ENCODE measurements at regions not wholly inside any gene's neighbourhood (a gene's known extent, or its start where the extent isn't known, plus 50 kb on each side); places are given as distances from the start of the nearest gene placed in this dataset.

- TF ChIP-seq, protein P1, sequence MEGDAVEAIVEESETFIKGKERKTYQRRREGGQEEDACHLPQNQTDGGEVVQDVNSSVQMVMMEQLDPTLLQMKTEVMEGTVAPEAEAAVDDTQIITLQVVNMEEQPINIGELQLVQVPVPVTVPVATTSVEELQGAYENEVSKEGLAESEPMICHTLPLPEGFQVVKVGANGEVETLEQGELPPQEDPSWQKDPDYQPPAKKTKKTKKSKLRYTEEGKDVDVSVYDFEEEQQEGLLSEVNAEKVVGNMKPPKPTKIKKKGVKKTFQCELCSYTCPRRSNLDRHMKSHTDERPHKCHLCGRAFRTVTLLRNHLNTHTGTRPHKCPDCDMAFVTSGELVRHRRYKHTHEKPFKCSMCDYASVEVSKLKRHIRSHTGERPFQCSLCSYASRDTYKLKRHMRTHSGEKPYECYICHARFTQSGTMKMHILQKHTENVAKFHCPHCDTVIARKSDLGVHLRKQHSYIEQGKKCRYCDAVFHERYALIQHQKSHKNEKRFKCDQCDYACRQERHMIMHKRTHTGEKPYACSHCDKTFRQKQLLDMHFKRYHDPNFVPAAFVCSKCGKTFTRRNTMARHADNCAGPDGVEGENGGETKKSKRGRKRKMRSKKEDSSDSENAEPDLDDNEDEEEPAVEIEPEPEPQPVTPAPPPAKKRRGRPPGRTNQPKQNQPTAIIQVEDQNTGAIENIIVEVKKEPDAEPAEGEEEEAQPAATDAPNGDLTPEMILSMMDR (IDR thresholded peaks at IDR 0.05; ENCODE audit: poor library complexity, severe bottlenecking) = no peak
- TF ChIP-seq POLR2AphosphoS5 (IDR thresholded peaks at IDR 0.05) (no peak), EZH2 (IDR thresholded peaks at IDR 0.05; ENCODE audit: borderline replicate concordance, insufficient read depth, low read length, poor library complexity, severe bottlenecking) (no peak)
- TF ChIP-seq, protein P2, sequence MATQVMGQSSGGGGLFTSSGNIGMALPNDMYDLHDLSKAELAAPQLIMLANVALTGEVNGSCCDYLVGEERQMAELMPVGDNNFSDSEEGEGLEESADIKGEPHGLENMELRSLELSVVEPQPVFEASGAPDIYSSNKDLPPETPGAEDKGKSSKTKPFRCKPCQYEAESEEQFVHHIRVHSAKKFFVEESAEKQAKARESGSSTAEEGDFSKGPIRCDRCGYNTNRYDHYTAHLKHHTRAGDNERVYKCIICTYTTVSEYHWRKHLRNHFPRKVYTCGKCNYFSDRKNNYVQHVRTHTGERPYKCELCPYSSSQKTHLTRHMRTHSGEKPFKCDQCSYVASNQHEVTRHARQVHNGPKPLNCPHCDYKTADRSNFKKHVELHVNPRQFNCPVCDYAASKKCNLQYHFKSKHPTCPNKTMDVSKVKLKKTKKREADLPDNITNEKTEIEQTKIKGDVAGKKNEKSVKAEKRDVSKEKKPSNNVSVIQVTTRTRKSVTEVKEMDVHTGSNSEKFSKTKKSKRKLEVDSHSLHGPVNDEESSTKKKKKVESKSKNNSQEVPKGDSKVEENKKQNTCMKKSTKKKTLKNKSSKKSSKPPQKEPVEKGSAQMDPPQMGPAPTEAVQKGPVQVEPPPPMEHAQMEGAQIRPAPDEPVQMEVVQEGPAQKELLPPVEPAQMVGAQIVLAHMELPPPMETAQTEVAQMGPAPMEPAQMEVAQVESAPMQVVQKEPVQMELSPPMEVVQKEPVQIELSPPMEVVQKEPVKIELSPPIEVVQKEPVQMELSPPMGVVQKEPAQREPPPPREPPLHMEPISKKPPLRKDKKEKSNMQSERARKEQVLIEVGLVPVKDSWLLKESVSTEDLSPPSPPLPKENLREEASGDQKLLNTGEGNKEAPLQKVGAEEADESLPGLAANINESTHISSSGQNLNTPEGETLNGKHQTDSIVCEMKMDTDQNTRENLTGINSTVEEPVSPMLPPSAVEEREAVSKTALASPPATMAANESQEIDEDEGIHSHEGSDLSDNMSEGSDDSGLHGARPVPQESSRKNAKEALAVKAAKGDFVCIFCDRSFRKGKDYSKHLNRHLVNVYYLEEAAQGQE (IDR thresholded peaks at IDR 0.05; ENCODE audit: borderline replicate concordance) = no peak
Measured at GRCh38 chr5:64108674-64109073, 57.0 kb upstream of the RNF180 start.
